ENCODE measurements at regions not wholly inside any gene's neighbourhood (a gene's known extent, or its start where the extent isn't known, plus 50 kb on each side); places are given as distances from the start of the nearest gene placed in this dataset.
"Not testable (repeated sequence)": the region's sequence is repeated elsewhere in the genome, so short reads cannot be mapped to it uniquely, and the experiment has no call there.

DNA sequence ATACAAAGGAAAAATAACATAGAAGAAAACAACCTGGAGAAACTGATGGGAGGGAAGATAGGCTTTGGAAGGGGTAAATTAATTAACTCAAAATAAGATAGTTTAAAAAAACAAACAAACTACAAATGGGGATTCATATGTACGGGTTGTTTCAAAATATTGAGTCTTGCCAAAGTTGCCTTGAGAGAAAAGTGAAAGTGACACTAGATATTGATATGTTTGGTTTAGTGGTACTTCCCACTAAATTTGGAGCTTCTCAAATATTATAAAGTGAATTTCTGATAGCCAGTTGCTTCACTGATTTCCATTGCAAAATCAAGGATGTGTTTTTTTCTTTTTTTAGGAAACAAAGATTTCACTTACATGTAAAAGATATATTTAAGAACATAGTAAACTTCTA lies 149.5 kb upstream of the RUNX1 start:
- ATAC-seq, result no peak
- DNase-seq (ENCODE audit: low spot score), result no peak

GRCh38 chr21:35197992-35198431 lies 148.9 kb upstream of the RUNX1 start:
- no peak for ATAC-seq

DNA sequence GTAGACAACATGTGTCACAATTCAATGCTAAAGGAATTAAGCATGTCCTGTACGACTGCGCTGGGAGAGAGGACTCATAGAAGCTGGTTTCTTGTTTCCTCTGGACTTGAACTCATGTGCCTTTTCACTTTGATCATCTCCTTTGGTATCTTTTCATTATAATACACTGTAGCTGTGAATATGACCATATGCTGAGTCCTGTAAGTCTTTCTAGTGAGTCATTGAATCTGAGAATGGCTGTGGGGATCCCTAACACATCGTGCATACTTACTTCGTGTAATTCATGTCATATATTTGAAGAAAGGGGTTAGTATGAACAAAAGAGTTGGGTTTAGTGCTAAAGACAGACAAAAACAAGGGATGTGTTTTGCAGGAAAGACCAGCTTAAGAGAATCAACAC lies 148.1 kb upstream of the RUNX1 start:
- ATAC-seq (no peak), DNase-seq (ENCODE audit: low spot score) (no peak)

More at GRCh38 chr21:35197992-35198431, 148.9 kb upstream of the RUNX1 start:
- no peak for DNase-seq (ENCODE audit: low spot score)

GRCh38 chr21:35196128-35196527 lies 147.0 kb upstream of the RUNX1 start:
- no peak for ATAC-seq
- DNase-seq (ENCODE audit: low spot score), result no peak

DNA sequence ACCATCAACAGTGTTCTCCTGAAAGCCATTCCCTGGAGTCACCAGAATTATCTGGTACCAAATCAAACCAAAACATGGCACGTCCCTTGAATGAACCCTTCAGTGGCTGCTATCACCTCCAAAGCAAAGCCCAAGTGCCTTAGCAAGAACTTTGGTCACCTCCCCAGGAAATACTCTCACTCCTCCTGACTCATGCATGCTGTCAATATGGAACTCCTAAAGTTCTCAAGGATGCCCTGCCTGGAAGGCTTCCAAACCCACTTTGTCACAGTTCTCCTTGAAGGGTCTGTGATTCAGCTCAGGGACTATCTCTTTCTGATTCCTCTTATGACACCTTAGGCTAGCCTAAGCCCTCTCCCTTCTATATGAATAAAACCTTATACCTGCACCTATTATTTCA lies 146.1 kb upstream of the RUNX1 start:
- no peak for DNase-seq (ENCODE audit: low spot score)
- no peak for ATAC-seq

DNA sequence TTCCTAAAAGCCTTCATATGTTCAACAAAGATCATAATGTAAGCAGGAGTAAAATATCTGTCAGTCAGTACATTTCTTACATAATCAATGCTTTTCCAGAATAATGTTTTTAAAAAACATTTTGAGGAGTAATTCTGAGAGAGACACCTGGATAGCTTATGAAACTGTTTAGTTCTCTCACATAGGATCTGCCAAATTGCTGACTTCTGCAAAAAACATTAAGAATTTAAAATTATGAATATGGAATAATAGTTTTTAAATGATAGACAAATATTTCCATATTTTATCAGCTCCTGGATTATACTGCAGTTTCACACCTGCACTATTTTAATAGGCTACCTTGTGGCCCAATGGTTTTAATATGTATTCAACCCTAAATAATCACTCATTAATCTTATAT lies 142.7 kb upstream of the RUNX1 start:
- ATAC-seq (no peak), DNase-seq (ENCODE audit: low spot score) (no peak)

DNA sequence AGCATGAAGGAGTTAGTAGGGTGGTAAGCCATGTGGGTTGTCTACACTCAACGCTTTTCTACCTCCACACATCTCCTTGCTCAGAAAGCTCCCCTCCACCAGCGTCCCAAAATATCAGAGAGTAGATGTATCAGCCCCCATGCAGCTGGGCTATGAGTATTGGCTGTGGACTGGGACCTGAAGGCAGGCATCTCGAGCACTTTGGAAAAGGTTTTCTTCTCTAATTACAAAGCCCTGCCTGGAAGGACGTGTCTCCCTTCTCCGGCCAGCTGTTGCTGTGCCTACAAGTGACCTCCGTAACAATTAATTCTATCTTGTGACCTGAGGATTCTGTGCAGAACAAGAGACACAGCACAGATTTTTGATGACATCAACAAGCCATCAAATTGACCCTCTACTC lies 142.0 kb upstream of the RUNX1 start:
- ATAC-seq, result no peak
- DNase-seq (ENCODE audit: low spot score), result no peak

GRCh38 chr21:35190201-35190701 lies 141.1 kb upstream of the RUNX1 start:
- ATAC-seq (no peak), DNase-seq (ENCODE audit: low spot score) (no peak)

- no peak for ATAC-seq
- no peak for DNase-seq (ENCODE audit: low spot score)
Observed at GRCh38 chr21:35189077-35189863, 140.2 kb upstream of the RUNX1 start.

- not testable (repeated sequence) for DNase-seq (ENCODE audit: low spot score); ATAC-seq
Observed at GRCh38 chr21:35183389-35183788, 134.3 kb upstream of the RUNX1 start.

- no peak for DNase-seq (ENCODE audit: low spot score)
- no peak for ATAC-seq
Observed at GRCh38 chr21:35179990-35180540, 131.0 kb upstream of the RUNX1 start.

GRCh38 chr21:35178827-35179226 lies 129.7 kb upstream of the RUNX1 start:
- DNase-seq (ENCODE audit: low spot score) (no peak), ATAC-seq (no peak)

DNA sequence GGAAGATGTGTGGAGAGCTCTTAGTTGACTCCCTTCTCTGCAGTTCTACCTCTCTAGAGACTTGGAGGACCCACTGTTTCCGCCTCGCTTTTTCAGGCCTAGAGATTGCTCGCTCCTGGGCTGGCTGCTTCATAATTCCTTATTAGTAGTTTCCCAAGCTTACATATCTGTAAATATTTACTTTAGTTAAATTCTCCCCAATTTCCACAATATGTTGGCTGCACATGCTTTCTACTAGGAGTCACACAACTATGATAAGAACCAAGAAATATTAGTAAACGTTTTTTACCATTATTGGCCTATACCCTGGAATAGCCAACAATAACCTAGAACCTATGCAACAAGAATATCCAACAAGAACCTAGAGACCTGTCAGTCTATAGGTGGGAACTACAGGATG lies 129.0 kb upstream of the RUNX1 start:
- ATAC-seq (no peak), DNase-seq (ENCODE audit: low spot score) (no peak)

- ATAC-seq (no peak), DNase-seq (ENCODE audit: low spot score) (no peak)
Observed at GRCh38 chr21:35172231-35172630, 123.1 kb upstream of the RUNX1 start.

- no peak for ATAC-seq
Observed at GRCh38 chr21:35171385-35171784, 122.3 kb upstream of the RUNX1 start.

GRCh38 chr21:35170818-35171217 lies 121.7 kb upstream of the RUNX1 start:
- ATAC-seq, result no peak
- DNase-seq (ENCODE audit: low spot score), result no peak

More at GRCh38 chr21:35171385-35171784, 122.3 kb upstream of the RUNX1 start:
- no peak for DNase-seq (ENCODE audit: low spot score)

DNA sequence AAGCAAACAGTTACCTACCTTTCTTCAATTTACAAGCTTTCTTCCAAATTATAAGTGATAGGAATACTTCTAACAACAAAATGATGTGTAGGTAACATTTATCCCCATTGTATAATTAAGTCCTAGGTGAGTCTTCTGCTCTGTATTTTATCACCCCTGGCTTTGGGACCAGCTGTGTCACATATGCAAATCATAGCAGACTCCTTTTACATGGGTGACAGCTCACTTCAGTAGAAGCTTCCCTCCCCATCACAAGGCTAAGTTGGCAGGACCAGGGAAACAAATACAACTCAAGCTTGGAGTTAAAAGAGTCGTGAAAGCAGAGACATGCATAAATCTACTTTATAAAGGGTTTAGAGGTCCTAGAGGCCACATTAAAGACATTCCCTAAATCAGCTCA lies 121.1 kb upstream of the RUNX1 start:
- ATAC-seq (no peak), DNase-seq (ENCODE audit: low spot score) (no peak)

- no peak for DNase-seq (ENCODE audit: low spot score)
- ATAC-seq, result no peak
Observed at GRCh38 chr21:35169574-35169973, 120.5 kb upstream of the RUNX1 start.

DNA sequence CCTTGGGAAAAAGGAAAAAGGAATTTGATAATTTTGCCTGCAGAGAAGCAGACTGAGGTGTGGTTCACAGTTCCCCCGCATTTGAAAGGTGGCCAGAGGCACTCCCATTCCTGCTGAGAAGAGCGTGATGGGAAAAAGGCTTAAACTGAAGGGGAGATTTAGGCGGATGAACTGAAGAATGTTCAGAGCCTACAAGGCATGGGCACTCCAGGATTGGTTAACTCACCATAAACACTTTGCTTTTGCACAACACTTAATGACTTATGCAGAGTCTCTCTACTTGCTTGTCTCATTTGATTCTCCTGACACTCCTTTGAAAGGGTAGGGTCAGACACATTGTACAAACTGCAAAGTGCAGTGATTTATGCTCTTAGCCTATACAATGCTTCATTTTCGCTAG lies 119.6 kb upstream of the RUNX1 start:
- DNase-seq (ENCODE audit: low spot score) (no peak), ATAC-seq (no peak)

GRCh38 chr21:35164971-35165483 lies 115.9 kb upstream of the RUNX1 start:
- ATAC-seq (no peak), DNase-seq (ENCODE audit: low spot score) (no peak)

- DNase-seq (ENCODE audit: low spot score) (no peak), ATAC-seq (no peak)
Observed at GRCh38 chr21:35164380-35164779, 115.3 kb upstream of the RUNX1 start.

GRCh38 chr21:35163411-35163810 lies 114.3 kb upstream of the RUNX1 start:
- ATAC-seq (no peak), DNase-seq (ENCODE audit: low spot score) (no peak)
